B cell (primary cell): ENCODE measurements at regions not wholly inside any gene's neighbourhood (a gene's known extent, or its start where the extent isn't known, plus 50 kb on each side); places are given as distances from the start of the nearest gene placed in this dataset.

ENCODE experiments used
- EZH2 ChIP-seq: IDR thresholded peaks from 2 replicates; pipeline ENCODE4 v1.6.1; 2012; ENCODE audit warnings: borderline replicate concordance, low read depth, mild to moderate bottlenecking, moderate library complexity, low read length; ENCODE audit not compliant: insufficient read depth, poor library complexity, severe bottlenecking
- TF ChIP-seq, protein P1 (sequence below): fragments of 200-600 bp; IDR thresholded peaks from one replicate; pipeline ENCODE4 v1.8.0; 2022; ENCODE audit warnings: antibody characterized with exemption, mild to moderate bottlenecking

DNA sequence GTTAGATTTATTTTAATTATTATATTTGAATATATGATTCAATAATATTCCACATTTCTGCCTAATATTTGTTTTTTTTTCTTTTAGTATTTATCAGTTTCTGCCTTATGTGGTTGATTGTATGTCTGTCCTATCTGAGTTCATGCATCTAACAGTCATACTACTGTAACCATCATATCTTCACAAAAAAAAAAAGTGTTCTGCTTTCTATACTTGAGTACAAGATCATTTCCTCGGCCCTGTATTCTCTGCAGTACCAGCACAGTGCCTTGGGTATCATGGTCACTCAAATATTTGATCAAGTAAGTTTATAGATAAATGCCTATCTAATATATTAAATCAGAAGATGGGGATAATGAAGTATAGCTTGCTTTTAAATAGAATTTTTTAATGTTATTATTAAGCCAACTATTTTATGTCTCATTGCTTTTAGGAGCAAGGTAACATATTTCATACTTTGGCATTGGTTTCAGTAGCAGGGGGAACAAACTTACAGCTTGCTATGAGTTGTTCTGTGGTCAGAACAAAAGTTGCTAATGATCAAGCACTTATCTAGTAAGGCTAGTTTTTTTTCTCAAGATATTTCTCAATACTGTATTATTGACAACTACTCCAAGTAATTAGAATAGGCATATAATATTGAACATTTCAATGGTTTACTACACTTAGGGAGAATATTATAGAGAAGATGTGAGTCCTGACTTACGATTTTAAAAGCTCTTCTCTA lies 290.5 kb upstream of the FBXO33 start:
- TF ChIP-seq, protein P1, sequence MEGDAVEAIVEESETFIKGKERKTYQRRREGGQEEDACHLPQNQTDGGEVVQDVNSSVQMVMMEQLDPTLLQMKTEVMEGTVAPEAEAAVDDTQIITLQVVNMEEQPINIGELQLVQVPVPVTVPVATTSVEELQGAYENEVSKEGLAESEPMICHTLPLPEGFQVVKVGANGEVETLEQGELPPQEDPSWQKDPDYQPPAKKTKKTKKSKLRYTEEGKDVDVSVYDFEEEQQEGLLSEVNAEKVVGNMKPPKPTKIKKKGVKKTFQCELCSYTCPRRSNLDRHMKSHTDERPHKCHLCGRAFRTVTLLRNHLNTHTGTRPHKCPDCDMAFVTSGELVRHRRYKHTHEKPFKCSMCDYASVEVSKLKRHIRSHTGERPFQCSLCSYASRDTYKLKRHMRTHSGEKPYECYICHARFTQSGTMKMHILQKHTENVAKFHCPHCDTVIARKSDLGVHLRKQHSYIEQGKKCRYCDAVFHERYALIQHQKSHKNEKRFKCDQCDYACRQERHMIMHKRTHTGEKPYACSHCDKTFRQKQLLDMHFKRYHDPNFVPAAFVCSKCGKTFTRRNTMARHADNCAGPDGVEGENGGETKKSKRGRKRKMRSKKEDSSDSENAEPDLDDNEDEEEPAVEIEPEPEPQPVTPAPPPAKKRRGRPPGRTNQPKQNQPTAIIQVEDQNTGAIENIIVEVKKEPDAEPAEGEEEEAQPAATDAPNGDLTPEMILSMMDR: no peak
- TF ChIP-seq EZH2: no peak
